ENCODE measurements at regions not wholly inside any gene's neighbourhood (a gene's known extent, or its start where the extent isn't known, plus 50 kb on each side); places are given as distances from the start of the nearest gene placed in this dataset.
"Not testable (repeated sequence)": the region's sequence is repeated elsewhere in the genome, so short reads cannot be mapped to it uniquely, and the experiment has no call there.

DNA sequence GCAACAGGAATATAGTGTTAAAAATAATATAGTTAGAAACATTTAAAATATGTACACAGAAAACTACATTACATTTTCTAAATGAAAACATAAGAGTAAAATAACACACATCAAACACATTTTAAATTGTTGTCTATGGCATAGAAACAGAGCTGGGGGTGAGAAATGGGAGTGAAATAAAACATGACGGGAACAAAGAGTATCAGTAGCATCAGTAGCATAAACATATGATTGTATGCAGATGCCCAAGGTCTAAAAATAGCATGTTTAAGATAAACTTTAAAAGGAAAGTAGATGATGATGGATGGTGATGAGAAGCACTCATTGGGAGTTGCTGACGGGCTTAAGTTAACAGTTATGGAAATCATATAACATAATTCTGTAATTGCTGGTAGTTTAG lies 1221.7 kb upstream of the SPRY2 start:
- TF ChIP-seq, protein P1, sequence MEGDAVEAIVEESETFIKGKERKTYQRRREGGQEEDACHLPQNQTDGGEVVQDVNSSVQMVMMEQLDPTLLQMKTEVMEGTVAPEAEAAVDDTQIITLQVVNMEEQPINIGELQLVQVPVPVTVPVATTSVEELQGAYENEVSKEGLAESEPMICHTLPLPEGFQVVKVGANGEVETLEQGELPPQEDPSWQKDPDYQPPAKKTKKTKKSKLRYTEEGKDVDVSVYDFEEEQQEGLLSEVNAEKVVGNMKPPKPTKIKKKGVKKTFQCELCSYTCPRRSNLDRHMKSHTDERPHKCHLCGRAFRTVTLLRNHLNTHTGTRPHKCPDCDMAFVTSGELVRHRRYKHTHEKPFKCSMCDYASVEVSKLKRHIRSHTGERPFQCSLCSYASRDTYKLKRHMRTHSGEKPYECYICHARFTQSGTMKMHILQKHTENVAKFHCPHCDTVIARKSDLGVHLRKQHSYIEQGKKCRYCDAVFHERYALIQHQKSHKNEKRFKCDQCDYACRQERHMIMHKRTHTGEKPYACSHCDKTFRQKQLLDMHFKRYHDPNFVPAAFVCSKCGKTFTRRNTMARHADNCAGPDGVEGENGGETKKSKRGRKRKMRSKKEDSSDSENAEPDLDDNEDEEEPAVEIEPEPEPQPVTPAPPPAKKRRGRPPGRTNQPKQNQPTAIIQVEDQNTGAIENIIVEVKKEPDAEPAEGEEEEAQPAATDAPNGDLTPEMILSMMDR (IDR thresholded peaks at IDR 0.05; ENCODE audit: extremely low read depth, insufficient read depth, missing control alignments): no peak
- in situ Hi-C loops (cut with MboI; ENCODE audit: low pct_unique_long_range_greater_than_20kb, low sequenced_read_pairs, unreplicated experiment): no loop called here
- DNase-seq (ENCODE audit: low spot score): no peak

DNA sequence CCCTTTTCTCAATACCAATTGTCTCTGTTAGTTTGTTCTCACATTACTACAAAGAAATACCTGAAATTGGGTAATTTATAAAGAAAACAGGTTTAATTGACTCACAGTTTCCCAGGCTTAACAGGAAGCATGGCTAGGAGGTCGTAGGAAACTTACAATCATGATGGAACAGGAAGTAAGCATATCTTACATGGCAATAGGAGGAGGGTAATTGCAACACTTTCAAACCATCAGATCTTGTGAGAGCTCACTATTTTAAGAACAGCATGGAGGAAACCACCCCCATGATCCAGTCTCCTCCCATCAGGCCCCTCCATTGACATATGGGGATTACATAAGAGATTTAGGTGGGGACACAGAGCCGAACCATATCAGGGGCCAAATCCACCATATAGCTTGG lies 1210.1 kb upstream of the SPRY2 start:
- DNase-seq (ENCODE audit: low spot score): no peak
- TF ChIP-seq, protein P1 (IDR thresholded peaks at IDR 0.05; ENCODE audit: extremely low read depth, insufficient read depth, missing control alignments): no peak
- in situ Hi-C loops (cut with MboI; ENCODE audit: low pct_unique_long_range_greater_than_20kb, low sequenced_read_pairs, unreplicated experiment): no loop called here

DNA sequence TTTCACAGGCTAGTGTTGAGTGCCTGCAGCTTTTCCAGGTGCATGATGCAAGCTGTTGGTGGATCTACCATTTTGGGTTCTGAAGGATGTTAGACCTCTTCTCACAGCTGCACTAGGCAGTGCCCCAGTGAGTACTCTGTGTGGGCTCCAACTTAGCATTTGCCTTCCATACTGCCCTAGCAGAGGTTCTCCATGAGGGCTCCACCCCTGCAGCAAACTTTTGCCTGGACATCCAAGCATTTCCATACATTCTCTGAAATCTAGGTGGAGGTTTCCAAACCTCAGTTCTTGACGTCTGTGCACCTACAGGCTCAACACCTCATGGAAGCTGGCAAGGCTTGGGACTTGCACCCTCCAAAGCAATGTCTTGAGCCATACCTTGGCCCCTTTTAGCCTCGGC lies 1205.4 kb upstream of the SPRY2 start:
- DNase-seq (ENCODE audit: low spot score); in situ Hi-C loops (cut with MboI; ENCODE audit: low pct_unique_long_range_greater_than_20kb, low sequenced_read_pairs, unreplicated experiment): not testable (repeated sequence)

DNA sequence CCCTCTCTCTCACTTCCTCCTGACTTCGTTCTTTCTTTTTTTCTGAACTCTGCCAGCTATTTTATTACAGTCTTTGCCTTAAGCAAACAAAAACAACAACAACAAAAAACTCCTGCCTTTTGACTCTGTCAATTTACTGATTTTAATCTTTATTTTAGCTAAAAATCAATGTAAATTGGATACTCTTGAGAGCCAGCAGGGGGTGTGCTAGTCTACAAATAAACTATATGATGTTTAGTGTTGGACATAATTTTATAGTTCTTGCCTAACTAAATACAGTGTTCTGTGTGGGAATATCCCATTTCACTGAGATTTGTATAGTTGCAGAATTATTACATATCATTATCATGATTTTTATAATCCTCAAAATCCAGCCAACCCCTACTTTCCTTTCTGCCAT lies 1199.9 kb upstream of the SPRY2 start:
- TF ChIP-seq, protein P1 (IDR thresholded peaks at IDR 0.05; ENCODE audit: extremely low read depth, insufficient read depth, missing control alignments): no peak
- in situ Hi-C loops (cut with MboI; ENCODE audit: low pct_unique_long_range_greater_than_20kb, low sequenced_read_pairs, unreplicated experiment): no loop called here
- DNase-seq (ENCODE audit: low spot score): no peak

DNA sequence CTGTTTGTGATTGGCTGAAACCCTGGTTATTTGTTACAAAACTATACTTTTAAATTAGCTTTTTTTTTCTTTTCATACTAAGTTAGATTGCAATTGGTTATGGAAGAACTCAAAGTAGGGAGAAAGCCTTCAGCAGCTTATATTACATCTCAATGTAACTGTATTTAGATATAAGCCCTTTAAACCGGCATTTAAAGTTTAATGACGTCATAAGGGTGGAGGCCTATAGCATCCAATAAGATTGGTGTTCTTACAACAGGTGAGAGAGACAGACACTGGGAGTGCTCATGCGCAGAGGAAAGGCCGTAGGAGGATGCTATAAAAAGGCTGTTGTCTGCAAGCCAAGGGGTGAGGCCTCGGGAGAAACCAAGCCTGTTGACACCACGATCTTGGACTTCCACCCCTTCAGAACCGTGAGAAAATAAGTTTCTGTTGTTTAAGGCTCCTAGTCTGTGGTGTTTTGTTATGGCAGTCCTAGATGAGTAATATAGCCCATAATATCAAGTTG lies 1198.8 kb upstream of the SPRY2 start:
- in situ Hi-C loops (cut with MboI; ENCODE audit: low pct_unique_long_range_greater_than_20kb, low sequenced_read_pairs, unreplicated experiment): no loop called here
- DNase-seq (ENCODE audit: low spot score): no peak
- TF ChIP-seq, protein P1 (IDR thresholded peaks at IDR 0.05; ENCODE audit: extremely low read depth, insufficient read depth, missing control alignments): no peak

DNA sequence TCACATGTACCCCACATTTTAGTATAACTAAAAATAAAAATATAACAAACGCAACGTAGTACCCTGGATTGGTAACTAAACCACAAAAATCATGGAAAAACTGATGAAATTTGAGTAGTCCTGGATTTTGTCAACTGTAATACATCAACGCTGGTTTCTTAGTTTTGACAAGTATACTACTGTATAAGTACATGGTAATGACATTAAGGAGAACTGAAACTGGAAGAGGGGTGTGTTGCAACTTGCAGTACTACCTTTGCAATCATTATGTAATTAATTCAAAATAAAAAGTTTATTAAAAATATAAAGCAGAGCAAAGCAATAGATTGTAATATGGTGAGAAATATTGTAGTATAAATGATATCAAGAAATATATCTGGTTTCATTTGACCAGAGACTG lies 1158.0 kb upstream of the SPRY2 start:
- TF ChIP-seq, protein P1 (IDR thresholded peaks at IDR 0.05; ENCODE audit: extremely low read depth, insufficient read depth, missing control alignments): no peak
- DNase-seq (ENCODE audit: low spot score): no peak
- in situ Hi-C loops (cut with MboI; ENCODE audit: low pct_unique_long_range_greater_than_20kb, low sequenced_read_pairs, unreplicated experiment): no loop called here

DNA sequence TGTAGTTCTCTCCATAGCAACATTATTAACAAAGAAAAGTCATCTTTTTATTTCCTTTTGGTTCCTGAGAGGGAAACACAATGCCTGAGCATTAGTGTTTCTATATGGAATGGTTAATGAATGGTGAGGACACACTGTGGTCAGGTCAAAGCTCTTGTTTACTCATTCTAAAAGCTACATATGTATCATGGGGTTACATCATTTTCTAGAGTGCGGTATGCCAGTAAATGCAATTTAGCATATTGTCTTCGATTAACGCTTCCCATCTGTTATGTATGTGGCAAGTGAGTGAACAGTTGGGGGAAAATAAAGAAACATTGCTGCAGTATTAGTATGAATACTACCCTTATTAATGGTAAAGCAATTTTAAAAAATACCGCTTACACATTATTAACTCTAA lies 1152.2 kb upstream of the SPRY2 start:
- in situ Hi-C loops (cut with MboI; ENCODE audit: low pct_unique_long_range_greater_than_20kb, low sequenced_read_pairs, unreplicated experiment): no loop called here
- TF ChIP-seq, protein P1 (IDR thresholded peaks at IDR 0.05; ENCODE audit: extremely low read depth, insufficient read depth, missing control alignments): no peak
- DNase-seq (ENCODE audit: low spot score): no peak
